Ureter (tissue), 1 donor: ENCODE measurements at regions not wholly inside any gene's neighbourhood (a gene's known extent, or its start where the extent isn't known, plus 50 kb on each side); places are given as distances from the start of the nearest gene placed in this dataset.

Experiments
- DNase-seq: peaks from one replicate; pipeline ENCODE4 v3.0.0-alpha.2; 2020; ENCODE audit warnings: low spot score
- donor health status: DM: yes; HTN: yes; CAD: no.

- DNase-seq, result peak; percentile 19
These were observed 136.4 kb upstream of the COPS8 start for GRCh38 chr2:236949089-236949905.

- no peak for DNase-seq
These were observed 133.7 kb upstream of the COPS8 start for GRCh38 chr2:236951830-236952475.

- DNase-seq, result no peak
These were observed 131.0 kb upstream of the COPS8 start for GRCh38 chr2:236954641-236955040.

GRCh38 chr2:236955521-236956030 is 130.1 kb upstream of the COPS8 start:
- no peak for DNase-seq

- no peak for DNase-seq
These were observed 129.6 kb upstream of the COPS8 start for GRCh38 chr2:236956031-236956618.

- DNase-seq, result no peak
These were observed 129.0 kb upstream of the COPS8 start for GRCh38 chr2:236956641-236957040.

- DNase-seq, result no peak
These were observed 126.7 kb upstream of the COPS8 start for GRCh38 chr2:236959036-236959435.

GRCh38 chr2:236959876-236960275 is 125.8 kb upstream of the COPS8 start:
- DNase-seq, result no peak

GRCh38 chr2:236960531-236960930 is 125.2 kb upstream of the COPS8 start:
- no peak for DNase-seq

- DNase-seq, result no peak
These were observed 122.9 kb upstream of the COPS8 start for GRCh38 chr2:236962816-236963215.

- DNase-seq, result no peak
These were observed 122.0 kb upstream of the COPS8 start for GRCh38 chr2:236963631-236964182.

- DNase-seq, result no peak
These were observed 121.4 kb upstream of the COPS8 start for GRCh38 chr2:236964291-236964690.

- DNase-seq, result no peak
These were observed 120.5 kb upstream of the COPS8 start for GRCh38 chr2:236965021-236965840.

GRCh38 chr2:236965841-236966096 is 119.9 kb upstream of the COPS8 start:
- DNase-seq, result no peak

GRCh38 chr2:236967499-236967783 is 118.2 kb upstream of the COPS8 start:
- no peak for DNase-seq

- no peak for DNase-seq
These were observed 117.4 kb upstream of the COPS8 start for GRCh38 chr2:236968101-236968879.

- DNase-seq, result no peak
These were observed 116.7 kb upstream of the COPS8 start for GRCh38 chr2:236968880-236969534.

- DNase-seq, result no peak
These were observed 115.7 kb upstream of the COPS8 start for GRCh38 chr2:236969767-236970655.

- DNase-seq, result no peak
These were observed 115.1 kb upstream of the COPS8 start for GRCh38 chr2:236970656-236971010.
